GM23338 (cell line): ENCODE measurements at regions not wholly inside any gene's neighbourhood (a gene's known extent, or its start where the extent isn't known, plus 50 kb on each side); places are given as distances from the start of the nearest gene placed in this dataset.

ENCODE experiments used
- CREB1 ChIP-seq: fragments of 250-450 bp; sonication (Bioruptor Pico); IDR thresholded peaks from 2 replicates; pipeline ENCODE4 v1.5.0; 2020; ENCODE audit warnings: low read depth, mild to moderate bottlenecking, moderate library complexity
- EZH2 ChIP-seq: fragments of 200-600 bp; sonication (generic); IDR thresholded peaks from one replicate; pipeline ENCODE4 v1.8.0; 2017; ENCODE audit warnings: antibody characterized with exemption, mild to moderate bottlenecking, low read depth; ENCODE audit not compliant: unreplicated experiment
- JUNB ChIP-seq: IDR thresholded peaks from one replicate; pipeline ENCODE4 v1.6.1; 2016; ENCODE audit warnings: antibody characterized with exemption; ENCODE audit not compliant: unreplicated experiment
- NANOG ChIP-seq: IDR thresholded peaks from 2 replicates; pipeline ENCODE4 v1.6.1; 2016; ENCODE audit warnings: antibody characterized with exemption, borderline replicate concordance
- POLR2AphosphoS5 ChIP-seq: IDR thresholded peaks from 2 replicates; pipeline ENCODE4 v1.6.1; 2016; ENCODE audit warnings: antibody characterized with exemption, low read depth
- ZNF331 ChIP-seq: fragments of 250-450 bp; sonication (Bioruptor Pico); IDR thresholded peaks from 2 replicates; pipeline ENCODE4 v1.5.0; 2020; ENCODE audit warnings: low read depth, mild to moderate bottlenecking, moderate library complexity
- TF ChIP-seq, protein P1 (sequence below), 2 experiments: fragments of 200-600 bp in 1 of 2; sonication (generic) in 1 of 2; conservative IDR thresholded peaks; 2 replicates each; pipeline versions ENCODE4 v1.5.1 to v1.6.1; 2016 to 2017; ENCODE audit warnings: antibody characterized with exemption in 2 of 2, low read depth in 2 of 2, mild to moderate bottlenecking in 2 of 2, moderate library complexity in 1 of 2

DNA sequence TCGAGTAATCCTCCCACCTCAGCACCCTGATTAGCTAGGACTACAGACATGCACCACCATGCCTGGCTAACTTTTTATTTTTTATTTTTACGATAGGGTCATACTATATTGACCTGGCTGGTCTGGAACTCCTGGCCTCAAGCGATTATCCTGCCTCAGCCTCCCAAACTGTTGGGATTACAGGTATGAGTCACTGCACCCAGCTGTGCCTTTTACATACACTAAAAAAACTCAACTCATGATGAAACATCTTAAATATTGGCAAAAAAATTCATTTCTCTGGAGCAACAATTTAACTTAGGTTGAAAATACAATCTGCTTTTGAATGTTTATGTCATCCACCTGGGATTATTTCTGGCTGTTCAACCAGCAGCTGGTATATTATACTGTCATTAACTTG lies 598.3 kb upstream of the ZP4 start:
- TF ChIP-seq EZH2 (no peak), NANOG (no peak), ZNF331 (CRISPR knock-in tag) (no peak), POLR2AphosphoS5 (no peak), CREB1 (no peak), JUNB (no peak)
- TF ChIP-seq, protein P1, sequence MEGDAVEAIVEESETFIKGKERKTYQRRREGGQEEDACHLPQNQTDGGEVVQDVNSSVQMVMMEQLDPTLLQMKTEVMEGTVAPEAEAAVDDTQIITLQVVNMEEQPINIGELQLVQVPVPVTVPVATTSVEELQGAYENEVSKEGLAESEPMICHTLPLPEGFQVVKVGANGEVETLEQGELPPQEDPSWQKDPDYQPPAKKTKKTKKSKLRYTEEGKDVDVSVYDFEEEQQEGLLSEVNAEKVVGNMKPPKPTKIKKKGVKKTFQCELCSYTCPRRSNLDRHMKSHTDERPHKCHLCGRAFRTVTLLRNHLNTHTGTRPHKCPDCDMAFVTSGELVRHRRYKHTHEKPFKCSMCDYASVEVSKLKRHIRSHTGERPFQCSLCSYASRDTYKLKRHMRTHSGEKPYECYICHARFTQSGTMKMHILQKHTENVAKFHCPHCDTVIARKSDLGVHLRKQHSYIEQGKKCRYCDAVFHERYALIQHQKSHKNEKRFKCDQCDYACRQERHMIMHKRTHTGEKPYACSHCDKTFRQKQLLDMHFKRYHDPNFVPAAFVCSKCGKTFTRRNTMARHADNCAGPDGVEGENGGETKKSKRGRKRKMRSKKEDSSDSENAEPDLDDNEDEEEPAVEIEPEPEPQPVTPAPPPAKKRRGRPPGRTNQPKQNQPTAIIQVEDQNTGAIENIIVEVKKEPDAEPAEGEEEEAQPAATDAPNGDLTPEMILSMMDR (conservative IDR thresholded peaks at IDR 0.05; ENCODE audit: low read depth in 2 of 2) = no peak
